Mononuclear cell (primary cell): ENCODE measurements at regions not wholly inside any gene's neighbourhood (a gene's known extent, or its start where the extent isn't known, plus 50 kb on each side); places are given as distances from the start of the nearest gene placed in this dataset.

Experiments used
- H3K27me3 ChIP-seq: 2 replicates; pipeline ENCODE4 v1.6.0; 2011; ENCODE audit warnings: low read length, control low read depth; ENCODE audit not compliant: insufficient read depth
- H3K4me1 ChIP-seq: 2 replicates; pipeline ENCODE4 v1.5.1; 2011; ENCODE audit warnings: mild to moderate bottlenecking, low read length, control low read depth; ENCODE audit not compliant: insufficient read depth
- H3K4me3 ChIP-seq: 2 replicates; pipeline ENCODE4 v1.5.1; 2011; ENCODE audit warnings: mild to moderate bottlenecking, low read length, moderate library complexity
- H3K9me3 ChIP-seq: 2 replicates; pipeline ENCODE4 v1.5.1; 2011; ENCODE audit warnings: low read depth, mild to moderate bottlenecking, control low read depth, low read length

DNA sequence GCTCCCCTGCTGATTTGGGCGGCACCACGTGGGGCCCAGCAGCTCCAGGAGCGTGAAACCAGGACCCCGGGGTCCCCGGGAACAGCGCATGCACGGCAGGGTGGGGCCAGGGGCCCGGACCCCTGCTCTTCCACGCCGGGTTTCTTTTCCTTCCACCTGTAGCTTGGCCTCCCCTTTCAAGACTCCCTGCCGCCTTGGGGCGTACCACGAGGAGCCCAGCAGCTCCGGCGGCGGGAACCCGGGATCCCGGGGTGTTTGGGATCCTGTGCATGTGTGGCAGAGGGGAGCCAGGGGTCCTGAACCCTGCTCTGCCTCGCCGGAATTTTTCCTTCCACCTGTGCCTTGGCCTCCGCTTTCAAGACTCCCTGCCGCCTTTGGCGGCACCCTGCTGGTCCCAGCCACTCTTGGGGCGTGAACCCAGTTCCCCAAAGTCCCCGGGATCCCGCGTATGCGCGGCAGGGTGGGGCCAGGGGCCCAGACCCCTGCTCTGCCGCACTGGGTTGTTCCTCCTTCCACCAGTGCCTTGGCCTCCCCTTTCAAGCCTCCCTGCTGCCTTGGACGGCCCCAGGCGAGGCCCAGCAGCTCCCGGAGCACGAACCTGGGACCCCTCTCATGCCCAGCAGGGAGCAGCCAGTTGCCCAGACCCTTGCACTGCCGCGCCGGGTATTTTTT, 322.7 kb downstream of the ALG10 start:
- Histone ChIP-seq H3K27me3 (no peaks in the 10 kb centered on the region), H3K9me3 (no peaks in the 10 kb centered on the region), H3K4me1 (no peaks in the 10 kb centered on the region), H3K4me3 (no peak overlapping the region)

DNA sequence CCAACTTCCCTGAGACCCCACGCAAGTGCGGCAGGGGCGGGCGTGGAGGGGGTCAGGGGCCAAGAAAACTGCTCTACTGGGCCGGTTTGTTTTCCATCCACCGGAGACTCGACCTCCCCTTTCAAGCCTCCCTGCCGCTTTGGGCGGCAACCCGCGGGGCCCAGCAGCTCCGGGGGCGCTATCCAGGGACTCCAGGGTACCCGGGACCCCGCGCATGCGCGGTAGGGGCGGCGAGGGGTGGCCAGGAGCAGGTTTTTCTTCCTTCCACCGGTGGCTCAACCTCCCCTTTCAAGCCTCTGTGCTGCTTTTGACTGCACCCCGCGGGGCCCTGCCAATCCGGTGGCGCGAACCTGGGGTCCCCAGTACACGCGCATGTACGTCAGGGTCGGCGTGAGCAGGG, 323.5 kb downstream of the ALG10 start:
- H3K9me3 ChIP-seq, result no peaks in the 10 kb centered on the region
- no peaks in the 10 kb centered on the region for H3K27me3 ChIP-seq
- H3K4me1 ChIP-seq, result no peaks in the 10 kb centered on the region
- no peak overlapping the region for H3K4me3 ChIP-seq

DNA sequence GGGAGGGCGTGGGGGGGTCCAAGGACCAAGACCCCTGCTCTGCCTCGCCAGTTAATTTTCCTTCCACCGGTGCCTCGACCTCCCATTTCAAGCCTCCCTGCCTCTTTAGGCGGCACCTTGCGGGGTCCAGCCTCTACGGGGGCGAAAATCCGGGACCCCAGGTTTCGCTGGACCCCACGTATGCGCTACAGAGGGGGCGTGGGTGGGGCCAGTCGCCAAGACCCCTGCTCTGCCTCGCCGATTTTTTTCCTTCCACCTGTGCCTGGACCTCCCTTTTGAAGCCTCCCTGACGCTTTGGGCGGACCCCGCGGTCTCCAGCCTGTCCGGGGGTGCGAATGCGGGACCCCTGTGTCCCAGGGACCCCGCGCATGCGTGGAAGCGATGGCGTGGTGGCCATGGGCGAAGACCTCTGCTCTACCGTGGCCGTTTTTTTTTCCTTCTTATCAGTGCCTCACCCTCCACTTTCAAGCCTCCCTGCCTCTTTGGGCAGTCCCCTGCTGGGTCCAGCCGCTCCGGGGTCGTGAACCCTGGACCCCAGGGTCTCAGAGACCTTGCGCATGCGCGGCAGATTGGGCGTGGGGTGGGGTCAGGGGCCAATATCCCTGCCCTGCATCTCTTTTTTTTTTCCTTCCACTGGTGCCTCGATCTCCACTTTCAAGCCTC, 324.2 kb downstream of the ALG10 start:
- no peak overlapping the region for H3K4me3 ChIP-seq
- H3K4me1 ChIP-seq, result no peaks in the 10 kb centered on the region
- H3K9me3 ChIP-seq, result no peaks in the 10 kb centered on the region
- H3K27me3 ChIP-seq, result no peaks in the 10 kb centered on the region

DNA sequence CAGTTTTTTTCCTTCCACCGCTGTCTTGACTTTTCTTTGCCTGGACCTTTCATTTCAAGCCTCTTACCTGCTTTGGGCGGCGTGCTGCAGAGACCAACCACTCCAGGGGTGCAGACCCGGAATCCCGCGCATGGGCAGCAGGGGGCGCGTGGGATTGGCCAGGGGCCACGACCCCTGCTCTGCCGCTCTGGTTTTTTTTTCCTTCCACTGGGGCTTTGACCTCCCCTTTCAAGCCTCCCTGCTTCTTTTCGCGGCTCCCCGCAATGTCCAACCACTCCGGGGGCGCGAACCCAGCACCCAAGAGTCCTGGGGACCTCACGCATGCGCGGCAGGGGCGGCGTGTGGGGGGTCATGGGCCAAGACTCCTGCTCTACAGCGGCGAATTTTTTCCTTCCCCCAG, 325.1 kb downstream of the ALG10 start:
- no peaks in the 10 kb centered on the region for H3K27me3 ChIP-seq
- H3K4me1 ChIP-seq, result no peaks in the 10 kb centered on the region
- no peak overlapping the region for H3K4me3 ChIP-seq
- no peaks in the 10 kb centered on the region for H3K9me3 ChIP-seq

DNA sequence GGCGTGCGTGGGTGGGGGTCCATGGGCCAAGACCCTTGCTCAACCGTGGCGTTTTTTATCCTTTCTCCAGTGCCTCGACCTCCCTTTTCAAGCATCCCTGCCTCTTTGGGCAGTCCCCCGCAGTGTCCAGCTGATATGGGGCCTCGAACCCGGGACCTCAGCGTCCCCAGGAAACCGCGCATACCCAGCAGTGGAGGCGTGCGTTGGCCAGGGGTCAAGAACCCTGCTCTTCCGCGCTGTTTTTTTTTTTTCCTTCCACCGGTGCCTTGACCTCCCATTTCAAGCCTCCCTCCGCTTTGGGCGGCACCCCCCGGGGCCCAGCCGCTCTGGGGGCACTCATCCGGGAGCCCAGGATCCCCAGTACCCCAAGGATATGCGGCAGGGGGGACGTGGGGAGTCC, 325.8 kb downstream of the ALG10 start:
- Histone ChIP-seq H3K4me3 (no peak overlapping the region), H3K9me3 (no peaks in the 10 kb centered on the region), H3K4me1 (no peaks in the 10 kb centered on the region), H3K27me3 (no peaks in the 10 kb centered on the region)

DNA sequence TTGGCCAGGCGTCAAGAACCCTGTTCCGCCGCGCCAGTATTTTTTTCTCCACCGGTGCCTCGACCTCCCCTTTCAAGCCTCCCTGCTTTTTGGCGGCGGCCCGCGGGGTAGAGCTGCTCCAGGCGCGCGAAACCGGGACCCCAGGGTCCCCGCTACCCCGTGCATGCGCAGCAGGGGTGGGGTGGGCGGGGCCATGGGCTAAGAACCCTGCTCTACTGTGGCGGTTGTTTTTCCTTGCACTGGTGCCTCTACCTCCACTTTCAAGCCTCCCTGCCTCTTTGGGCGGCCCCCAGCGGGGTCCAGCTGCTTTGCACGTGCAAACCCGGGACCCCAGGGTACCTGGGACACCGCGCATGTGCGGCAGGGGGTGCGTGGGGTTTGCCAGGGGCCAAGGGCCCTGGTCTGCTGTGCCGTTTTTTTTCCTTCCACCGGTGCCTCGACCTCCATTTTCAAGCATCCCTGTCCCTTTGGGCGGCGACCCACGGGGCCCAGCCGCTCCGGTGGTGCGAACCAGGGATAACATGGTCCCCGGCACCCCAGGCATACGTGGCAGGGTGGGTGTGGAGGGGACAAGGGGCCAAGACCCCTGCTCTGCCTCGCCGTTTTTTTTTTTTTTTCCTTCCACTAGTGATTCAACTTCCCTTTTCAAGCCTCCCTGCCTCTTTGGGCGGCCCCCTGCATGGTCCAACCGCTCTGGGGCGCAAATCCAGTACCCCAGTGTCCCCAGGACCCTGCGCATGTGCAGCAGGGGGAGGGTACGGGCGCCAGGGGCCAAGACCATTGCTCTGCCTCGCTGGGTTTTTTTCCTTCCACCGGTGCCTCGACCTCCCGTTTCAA, 326.8 kb downstream of the ALG10 start:
- no peak overlapping the region for H3K4me3 ChIP-seq
- H3K27me3 ChIP-seq, result no peaks in the 10 kb centered on the region
- no peaks in the 10 kb centered on the region for H3K4me1 ChIP-seq
- H3K9me3 ChIP-seq, result no peaks in the 10 kb centered on the region

DNA sequence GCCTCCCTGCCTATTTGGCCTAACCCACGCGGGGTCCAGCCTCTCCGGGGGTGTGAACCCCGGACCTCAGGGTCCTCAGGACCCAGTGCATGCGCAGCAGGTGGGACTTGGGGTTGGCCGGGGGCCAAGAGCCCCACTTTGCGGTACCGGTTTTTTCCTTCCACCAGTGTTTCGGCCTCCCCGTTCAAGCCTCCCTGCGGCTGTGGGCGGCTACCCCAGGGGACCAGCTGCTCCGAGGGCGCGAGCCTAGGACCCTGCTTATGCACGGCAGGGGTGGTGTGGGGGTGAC, 327.3 kb downstream of the ALG10 start:
- H3K4me1 ChIP-seq, result no peaks in the 10 kb centered on the region
- H3K9me3 ChIP-seq, result no peaks in the 10 kb centered on the region
- H3K4me3 ChIP-seq, result no peak overlapping the region
- H3K27me3 ChIP-seq, result no peaks in the 10 kb centered on the region

DNA sequence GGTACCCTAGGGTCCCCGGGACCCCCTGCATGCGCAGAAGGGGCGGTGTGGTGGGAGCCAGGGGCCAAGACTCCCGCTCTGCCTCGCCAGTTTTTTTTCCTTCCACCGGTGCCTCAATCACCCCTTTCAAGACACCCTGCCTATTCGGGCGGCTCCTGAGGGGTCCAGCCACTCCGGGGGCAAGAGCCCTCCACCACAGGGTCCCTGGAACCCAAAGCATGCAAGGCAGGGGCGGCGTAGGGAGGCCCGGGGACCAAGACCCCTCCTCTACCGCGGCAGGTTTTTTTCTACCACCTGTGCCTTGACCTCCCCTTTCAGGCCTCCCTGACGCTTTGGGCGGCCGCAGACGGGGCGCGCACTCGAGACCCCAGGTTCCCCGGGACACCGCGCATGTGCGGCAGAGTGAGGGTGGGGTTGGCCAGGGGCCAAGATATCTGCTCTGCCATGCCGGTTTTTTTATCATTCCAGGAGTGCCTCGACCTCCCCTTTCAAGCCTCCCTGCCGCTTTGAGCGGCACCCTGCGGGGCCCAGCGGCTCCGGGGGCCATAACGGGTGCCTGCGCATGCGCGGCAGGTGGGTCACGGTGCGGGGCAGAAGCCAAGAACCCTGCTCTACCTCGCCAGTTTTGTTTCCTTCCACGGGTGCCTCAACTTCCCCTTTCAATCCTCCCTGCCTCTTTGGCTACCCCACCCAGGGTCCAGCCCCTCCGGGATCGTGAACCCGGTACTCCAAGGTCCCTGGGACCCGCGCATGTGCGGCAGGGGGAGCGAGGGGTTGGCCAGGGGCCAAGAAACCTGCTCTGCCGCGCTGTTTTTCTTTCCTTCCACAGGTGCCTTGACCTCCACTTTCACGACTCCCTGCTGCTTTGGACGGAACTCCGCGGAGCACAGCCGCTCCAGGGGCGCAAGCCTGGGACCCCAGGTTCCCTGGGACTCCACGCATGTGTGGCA, 328.1 kb downstream of the ALG10 start:
- Histone ChIP-seq H3K9me3 (no peaks in the 10 kb centered on the region), H3K27me3 (no peaks in the 10 kb centered on the region), H3K4me1 (no peaks in the 10 kb centered on the region), H3K4me3 (no peak overlapping the region)

DNA sequence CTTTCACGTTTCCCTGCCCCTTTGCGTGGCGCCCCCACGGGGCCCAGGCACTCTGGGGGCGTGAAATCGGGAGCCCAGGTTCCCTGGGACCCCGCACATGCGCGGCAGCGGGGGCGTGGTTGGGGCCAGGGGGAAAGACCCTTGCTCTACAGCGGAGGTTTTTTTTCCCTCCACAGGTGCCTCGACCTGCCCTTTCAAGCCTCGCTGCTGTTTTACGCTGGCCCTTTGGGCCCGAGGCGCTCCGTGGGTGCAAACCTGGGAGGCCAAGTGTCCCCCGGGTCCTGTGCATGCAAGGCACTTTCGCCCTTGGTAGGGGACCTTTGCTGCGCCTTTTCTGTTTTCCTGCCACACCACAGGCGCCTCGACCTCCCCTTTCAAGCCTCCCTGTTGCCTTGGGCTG, 329.8 kb downstream of the ALG10 start:
- no peak overlapping the region for H3K4me3 ChIP-seq
- H3K27me3 ChIP-seq, result no peaks in the 10 kb centered on the region
- no peaks in the 10 kb centered on the region for H3K4me1 ChIP-seq
- no peaks in the 10 kb centered on the region for H3K9me3 ChIP-seq

DNA sequence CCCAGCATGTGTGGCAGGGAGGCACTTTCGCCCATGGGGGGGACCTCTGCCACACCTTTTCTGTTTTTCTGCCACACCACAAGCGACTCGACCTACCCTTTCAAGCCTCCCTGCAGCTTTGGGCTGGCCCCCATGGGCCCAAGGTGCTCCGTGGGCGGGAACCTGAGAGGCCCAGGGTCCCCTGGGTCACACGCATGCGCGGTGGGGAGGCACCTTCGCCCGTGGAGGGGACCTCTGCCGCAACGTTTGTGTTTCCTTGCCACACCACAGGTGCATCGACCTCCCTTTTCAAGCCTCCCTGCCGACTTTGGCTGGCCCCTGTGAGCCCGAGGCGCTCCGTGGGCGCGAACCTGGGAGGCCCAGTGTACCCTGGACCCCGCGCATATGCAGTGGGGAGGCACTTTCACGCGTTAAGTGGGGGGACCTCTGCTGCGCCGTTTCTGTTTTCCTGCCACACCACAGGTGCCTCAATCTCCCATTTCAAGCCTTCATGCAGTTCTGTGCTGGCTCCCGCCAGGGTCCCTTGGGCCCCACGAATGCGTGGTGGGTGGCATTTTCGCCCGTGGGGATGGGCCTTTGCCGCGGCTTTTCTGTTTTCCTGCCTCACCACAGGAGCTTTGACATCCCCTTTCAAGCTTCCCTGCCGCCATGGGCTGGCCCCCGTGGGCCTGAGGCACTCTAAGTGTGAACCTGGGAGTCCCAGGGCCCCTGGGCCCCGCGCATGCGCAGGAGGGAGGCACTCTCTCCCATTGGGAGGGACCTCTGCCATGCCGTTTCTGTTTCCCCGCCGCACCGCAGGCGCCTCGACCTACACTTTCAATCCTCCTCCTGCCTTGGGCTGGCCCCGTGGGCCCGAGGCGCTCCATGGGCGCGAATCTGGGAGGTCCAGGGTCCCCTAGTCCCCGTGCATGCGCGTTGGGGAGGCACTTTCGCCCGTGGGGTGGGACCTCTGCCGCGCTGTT, 332.2 kb downstream of the ALG10 start:
- Histone ChIP-seq H3K4me3 (no peak overlapping the region), H3K9me3 (no peaks in the 10 kb centered on the region), H3K4me1 (no peaks in the 10 kb centered on the region), H3K27me3 (no peaks in the 10 kb centered on the region)

DNA sequence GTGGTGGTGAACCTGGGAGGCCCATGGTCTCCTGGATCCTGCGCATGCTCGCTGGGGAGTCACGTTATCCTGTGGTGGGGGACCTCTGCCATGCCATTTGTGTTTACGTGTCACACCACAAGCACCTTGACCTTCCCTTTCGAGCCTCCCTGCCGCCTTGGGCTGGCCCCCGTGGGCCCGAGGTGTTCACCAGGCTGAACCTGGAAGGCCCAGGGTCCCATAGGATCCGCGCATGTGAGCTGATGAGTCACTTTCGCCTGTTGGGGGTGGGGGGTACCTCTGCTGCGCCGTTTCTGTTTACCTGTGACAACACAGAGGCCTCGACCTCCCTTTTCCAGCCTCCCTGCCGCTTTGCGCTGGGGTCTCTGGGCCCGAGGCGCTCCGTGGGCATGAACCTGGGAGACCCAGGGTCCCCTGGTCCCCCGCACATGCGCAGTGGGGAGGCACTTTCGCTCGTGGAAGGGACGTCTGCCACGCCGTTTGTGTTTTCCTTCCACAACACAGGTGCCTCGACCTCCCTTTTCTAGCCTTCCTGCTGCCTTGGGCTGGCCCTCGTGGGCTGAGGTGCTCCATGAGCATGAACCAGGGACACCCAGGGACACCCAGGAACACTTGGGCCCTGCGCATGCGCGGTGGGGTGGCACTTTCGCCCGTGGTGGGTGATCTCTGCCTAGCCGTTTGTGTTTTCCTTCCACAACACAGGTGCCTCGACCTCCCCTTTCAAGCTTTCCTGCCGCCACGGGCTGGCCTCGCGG, 334.1 kb downstream of the ALG10 start:
- Histone ChIP-seq H3K27me3 (no peaks in the 10 kb centered on the region), H3K4me3 (no peak overlapping the region), H3K4me1 (no peaks in the 10 kb centered on the region), H3K9me3 (no peaks in the 10 kb centered on the region)

DNA sequence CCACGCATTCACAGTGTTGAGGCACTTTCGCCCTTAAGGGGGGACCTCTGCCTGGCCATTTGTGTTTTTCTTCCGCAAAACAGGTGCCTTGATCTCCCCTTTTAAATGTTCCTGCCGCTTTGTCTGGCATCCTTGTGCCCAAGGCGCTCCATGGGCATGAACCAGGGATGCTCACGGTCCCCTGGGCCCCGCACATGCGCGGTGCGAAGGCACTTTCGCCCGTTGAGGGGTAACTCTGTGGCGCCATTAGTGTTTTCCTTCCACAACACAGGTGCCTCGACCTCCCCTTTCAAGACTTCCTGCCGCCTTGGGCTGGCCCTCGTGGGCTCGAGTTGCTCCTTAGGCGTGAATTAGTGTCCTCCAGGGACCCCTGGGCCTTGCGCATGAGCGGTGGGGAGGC, 335.5 kb downstream of the ALG10 start:
- H3K27me3 ChIP-seq, result no peaks in the 10 kb centered on the region
- no peaks in the 10 kb centered on the region for H3K9me3 ChIP-seq

DNA sequence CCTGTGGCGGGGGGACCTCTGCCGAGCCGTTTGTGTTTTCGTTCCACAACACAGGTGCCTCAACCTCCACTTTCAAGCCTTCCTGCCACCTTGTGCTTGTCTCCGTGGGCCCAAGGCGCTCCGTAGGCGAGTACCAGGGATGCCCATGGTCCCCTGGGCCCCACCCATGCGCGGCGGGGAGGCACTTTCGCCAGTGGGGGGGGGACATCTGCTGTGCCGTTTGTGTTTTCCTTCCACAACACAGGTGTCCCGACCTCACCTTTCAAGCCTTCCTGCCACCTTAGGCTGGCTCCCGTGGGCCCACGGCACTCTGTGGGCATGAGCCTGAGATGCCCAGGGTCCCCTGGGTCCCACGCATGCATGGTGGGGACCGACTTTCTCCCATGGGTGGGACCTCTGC, 335.9 kb downstream of the ALG10 start:
- Histone ChIP-seq H3K9me3 (no peaks in the 10 kb centered on the region), H3K4me1 (no peaks in the 10 kb centered on the region), H3K4me3 (no peak overlapping the region), H3K27me3 (no peaks in the 10 kb centered on the region)

More for the DNA sequence above, 335.5 kb downstream of the ALG10 start:
- H3K4me3 ChIP-seq, result no peak overlapping the region
- H3K4me1 ChIP-seq, result no peaks in the 10 kb centered on the region
